ENCODE measurements at regions not wholly inside any gene's neighbourhood (a gene's known extent, or its start where the extent isn't known, plus 50 kb on each side); places are given as distances from the start of the nearest gene placed in this dataset.

- TF ChIP-seq CTCF (IDR thresholded peaks at IDR 0.05) (no peak), POLR2A (IDR thresholded peaks at IDR 0.05) (no peak)
Measured at GRCh38 chr1:185559684-185560331, 174.4 kb upstream of the HMCN1 start.

All from sigmoid colon (tissue), 3 donors.